GM20000 (cell line): ENCODE measurements at regions not wholly inside any gene's neighbourhood (a gene's known extent, or its start where the extent isn't known, plus 50 kb on each side); places are given as distances from the start of the nearest gene placed in this dataset.
"Not testable (repeated sequence)": the region's sequence is repeated elsewhere in the genome, so short reads cannot be mapped to it uniquely, and the experiment has no call there.

Experiments used
- DNase-seq: peaks from one replicate; pipeline ENCODE4 v3.0.0; 2012; ENCODE audit warnings: low spot score
- TF ChIP-seq, protein P1 (sequence below): IDR thresholded peaks from 2 replicates; pipeline ENCODE4 v1.5.1; 2012; ENCODE audit warnings: mild to moderate bottlenecking, control low read depth; ENCODE audit errors: extremely low read depth, missing control alignments

DNA sequence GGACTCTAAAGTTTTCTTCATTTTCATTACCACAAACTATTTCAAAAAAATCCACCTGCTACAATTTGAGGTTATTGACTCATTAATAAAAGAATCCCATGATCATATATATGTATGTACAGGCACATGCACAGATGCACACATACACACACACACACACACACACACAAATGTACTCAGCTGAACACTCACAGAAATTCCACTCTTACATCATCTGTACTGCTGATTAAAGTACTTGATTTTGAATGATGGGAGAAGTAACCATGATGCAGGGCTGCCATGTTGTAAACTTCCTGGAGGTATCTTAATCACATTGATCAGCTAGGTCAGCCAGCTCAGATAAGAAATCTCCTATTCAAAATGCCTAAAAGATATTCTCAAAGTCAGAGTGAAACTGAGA lies 1313.2 kb upstream of the NRXN1 start:
- TF ChIP-seq, protein P1, sequence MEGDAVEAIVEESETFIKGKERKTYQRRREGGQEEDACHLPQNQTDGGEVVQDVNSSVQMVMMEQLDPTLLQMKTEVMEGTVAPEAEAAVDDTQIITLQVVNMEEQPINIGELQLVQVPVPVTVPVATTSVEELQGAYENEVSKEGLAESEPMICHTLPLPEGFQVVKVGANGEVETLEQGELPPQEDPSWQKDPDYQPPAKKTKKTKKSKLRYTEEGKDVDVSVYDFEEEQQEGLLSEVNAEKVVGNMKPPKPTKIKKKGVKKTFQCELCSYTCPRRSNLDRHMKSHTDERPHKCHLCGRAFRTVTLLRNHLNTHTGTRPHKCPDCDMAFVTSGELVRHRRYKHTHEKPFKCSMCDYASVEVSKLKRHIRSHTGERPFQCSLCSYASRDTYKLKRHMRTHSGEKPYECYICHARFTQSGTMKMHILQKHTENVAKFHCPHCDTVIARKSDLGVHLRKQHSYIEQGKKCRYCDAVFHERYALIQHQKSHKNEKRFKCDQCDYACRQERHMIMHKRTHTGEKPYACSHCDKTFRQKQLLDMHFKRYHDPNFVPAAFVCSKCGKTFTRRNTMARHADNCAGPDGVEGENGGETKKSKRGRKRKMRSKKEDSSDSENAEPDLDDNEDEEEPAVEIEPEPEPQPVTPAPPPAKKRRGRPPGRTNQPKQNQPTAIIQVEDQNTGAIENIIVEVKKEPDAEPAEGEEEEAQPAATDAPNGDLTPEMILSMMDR, result no peak
- DNase-seq, result no peak

DNA sequence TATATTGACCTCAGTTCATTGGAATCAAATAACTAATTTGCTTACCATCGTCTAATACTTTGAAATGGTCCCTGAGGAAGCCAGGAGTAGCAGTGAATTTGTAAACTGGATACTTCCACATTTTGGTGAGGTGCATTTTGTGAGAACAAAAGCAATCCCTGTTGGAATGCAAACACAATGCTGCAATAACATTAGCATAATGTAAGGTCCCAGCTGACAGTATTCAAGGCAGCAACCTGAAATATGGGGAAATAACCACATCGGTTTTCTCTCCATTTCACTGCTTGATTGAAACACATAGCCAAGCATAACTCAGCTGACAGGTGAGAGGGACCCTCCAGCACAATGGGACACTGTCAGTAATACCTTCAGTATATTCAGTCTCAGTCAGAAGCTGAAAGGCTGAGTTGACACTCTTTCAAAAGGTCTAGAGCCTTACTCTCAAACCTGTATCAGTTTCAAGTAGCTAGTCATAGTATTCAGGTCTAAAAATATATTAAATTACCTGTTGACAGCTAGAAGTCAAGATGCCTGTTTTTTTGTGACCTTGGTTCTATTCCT lies 1311.9 kb upstream of the NRXN1 start:
- DNase-seq, result no peak
- TF ChIP-seq, protein P1, result no peak

DNA sequence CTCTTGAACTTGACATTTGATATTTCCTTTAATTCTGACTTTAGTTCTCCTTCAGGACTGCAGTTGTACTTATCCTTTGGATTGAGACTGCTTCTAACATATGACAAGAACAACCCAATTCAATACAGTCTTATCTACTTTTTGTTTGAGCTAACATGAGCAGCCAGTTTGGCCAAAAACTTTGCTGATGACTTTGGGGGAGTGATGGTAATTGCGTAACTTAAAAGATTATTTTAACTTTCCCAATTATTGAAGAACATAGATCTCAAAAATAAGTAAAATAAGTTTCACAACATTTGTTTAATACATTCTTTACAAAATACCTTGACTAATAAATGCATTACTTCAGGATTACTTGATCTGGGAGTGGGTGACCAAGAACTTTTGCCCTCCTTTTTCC lies 1311.1 kb upstream of the NRXN1 start:
- no peak for DNase-seq
- TF ChIP-seq, protein P1, result no peak

DNA sequence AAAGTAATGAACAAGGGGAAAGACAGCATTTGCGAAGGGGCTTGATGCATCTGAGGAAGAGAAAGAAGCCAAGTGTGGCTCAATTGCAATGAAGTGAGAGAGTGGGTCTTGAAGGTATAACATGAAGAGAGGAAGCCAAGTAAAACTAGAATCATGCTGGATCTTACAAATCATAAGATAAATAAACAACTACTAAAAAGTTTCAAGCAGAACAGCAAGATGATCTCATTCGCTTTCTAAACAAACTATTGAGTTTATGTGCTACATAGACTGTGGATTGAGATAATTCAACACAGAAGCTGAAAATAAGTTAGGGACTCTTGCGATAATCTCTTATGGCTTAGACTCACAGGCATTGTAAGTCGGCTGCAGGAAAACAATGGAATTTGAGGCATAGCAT lies 1310.5 kb upstream of the NRXN1 start:
- TF ChIP-seq, protein P1, result no peak
- no peak for DNase-seq

DNA sequence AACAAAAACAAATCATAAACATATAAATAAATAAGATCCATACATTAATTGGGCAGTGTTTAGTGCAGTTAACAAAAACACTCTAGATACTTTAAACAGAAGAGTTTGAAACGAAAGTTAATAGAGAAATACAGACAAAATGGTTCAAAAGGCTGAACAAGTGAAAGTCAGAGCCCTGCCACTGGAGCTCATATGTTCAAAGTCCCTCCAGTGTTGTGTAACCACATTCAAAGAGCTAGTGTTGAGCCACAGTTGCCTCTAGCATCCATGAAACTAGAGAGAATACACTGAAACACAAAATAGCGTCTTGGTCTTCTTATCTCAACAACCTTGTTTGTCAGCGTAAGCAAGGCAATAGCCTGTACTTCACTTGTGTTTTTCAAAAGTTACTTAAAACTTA lies 1309.8 kb upstream of the NRXN1 start:
- TF ChIP-seq, protein P1, result no peak
- no peak for DNase-seq

DNA sequence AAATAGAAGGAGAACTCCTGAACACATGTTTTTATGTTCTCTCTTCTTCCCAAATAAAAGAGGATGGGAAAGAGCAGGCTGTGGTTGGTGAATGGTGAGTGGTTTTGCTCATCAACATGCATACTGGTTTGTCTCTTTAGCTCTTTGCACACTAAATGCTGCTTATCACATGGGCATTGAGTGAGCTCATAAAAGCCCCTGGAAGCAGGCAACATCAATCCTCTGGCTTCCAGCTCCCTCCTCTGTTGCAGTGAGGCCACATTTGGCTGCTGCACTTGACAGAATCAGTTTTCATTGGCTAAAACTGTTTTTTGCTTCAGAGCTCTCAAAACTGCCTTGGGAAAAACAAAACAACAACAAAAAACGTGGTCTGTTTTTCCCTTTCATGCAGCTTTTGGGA lies 1308.2 kb upstream of the NRXN1 start:
- TF ChIP-seq, protein P1, result no peak
- DNase-seq, result no peak

DNA sequence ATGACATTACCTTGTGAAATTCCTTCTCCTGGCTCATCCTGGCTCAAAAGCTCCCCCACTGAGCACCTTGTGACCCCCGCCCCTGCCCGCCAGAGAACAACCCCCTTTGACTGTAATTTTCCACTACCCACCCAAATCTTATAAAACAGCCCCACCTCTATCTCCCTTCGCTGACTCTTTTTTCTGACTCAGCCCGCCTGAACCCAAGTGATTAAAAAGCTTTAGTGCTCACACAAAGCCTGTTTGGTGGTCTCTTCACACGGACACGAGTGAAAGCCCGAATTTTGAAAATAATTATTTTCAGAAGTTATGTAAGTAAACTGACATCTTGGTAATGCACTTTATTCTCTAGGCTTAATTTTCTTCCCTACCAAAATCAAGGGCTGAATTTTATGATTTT lies 1305.9 kb upstream of the NRXN1 start:
- DNase-seq, result not testable (repeated sequence)

DNA sequence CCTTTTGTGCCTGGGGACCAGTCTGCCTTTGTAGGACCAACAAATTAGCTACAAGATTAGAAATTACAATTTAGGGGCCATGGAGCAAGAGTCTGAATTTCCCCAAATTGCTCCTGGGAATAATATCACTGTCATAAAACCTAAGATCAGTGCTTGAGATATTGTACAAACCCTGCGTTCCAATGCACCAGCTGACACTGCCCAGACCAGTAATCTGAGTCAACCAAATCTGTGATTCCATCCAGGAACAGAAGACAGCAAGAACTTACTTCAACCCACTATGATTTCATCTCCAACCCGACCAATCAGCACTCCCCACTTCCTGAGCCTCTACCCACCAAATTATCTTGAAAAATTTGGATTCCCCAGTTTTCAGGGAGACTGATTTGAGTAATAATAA lies 1305.0 kb upstream of the NRXN1 start:
- DNase-seq, result no peak
- TF ChIP-seq, protein P1, result no peak
